ENCODE measurements at regions not wholly inside any gene's neighbourhood (a gene's known extent, or its start where the extent isn't known, plus 50 kb on each side); places are given as distances from the start of the nearest gene placed in this dataset.

GRCh38 chr22:34293324-34293723 is 373.0 kb upstream of the LARGE1 start:
- Histone ChIP-seq H3K9ac (ENCODE audit: low read depth, low read length) (no peak overlapping the region), H3K4me1 (ENCODE audit: control insufficient read depth, insufficient read depth, low read length) (no peaks in the 10 kb centered on the region), H3K27me3 (ENCODE audit: control insufficient read depth, insufficient read depth, low read length) (no peaks in the 10 kb centered on the region), H3K9me3 (ENCODE audit: control insufficient read depth, insufficient read depth, low read length) (no peaks in the 10 kb centered on the region), H3K4me3 (ENCODE audit: low read depth, low read length) (no peak overlapping the region), H3K36me3 (ENCODE audit: control insufficient read depth, insufficient read depth, low read length) (no peaks in the 10 kb centered on the region)

- Histone ChIP-seq H3K36me3 (ENCODE audit: control insufficient read depth, insufficient read depth, low read length) (no peaks in the 10 kb centered on the region), H3K9ac (ENCODE audit: low read depth, low read length) (no peak overlapping the region), H3K27me3 (ENCODE audit: control insufficient read depth, insufficient read depth, low read length) (no peaks in the 10 kb centered on the region), H3K9me3 (ENCODE audit: control insufficient read depth, insufficient read depth, low read length) (no peaks in the 10 kb centered on the region), H3K4me1 (ENCODE audit: control insufficient read depth, insufficient read depth, low read length) (no peaks in the 10 kb centered on the region), H3K4me3 (ENCODE audit: low read depth, low read length) (no peak overlapping the region)
These were observed 374.2 kb upstream of the LARGE1 start for GRCh38 chr22:34294476-34294875.

- no peak overlapping the region for H3K4me3 ChIP-seq (ENCODE audit: low read depth, low read length)
- H3K36me3 ChIP-seq (ENCODE audit: control insufficient read depth, insufficient read depth, low read length), result no peaks in the 10 kb centered on the region
- H3K4me1 ChIP-seq (ENCODE audit: control insufficient read depth, insufficient read depth, low read length), result no peaks in the 10 kb centered on the region
- H3K9ac ChIP-seq (ENCODE audit: low read depth, low read length), result no peak overlapping the region
- H3K9me3 ChIP-seq (ENCODE audit: control insufficient read depth, insufficient read depth, low read length), result no peaks in the 10 kb centered on the region
- H3K27me3 ChIP-seq (ENCODE audit: control insufficient read depth, insufficient read depth, low read length), result no peaks in the 10 kb centered on the region
These were observed 374.7 kb upstream of the LARGE1 start for GRCh38 chr22:34294986-34295385.

- Histone ChIP-seq H3K36me3 (ENCODE audit: control insufficient read depth, insufficient read depth, low read length) (no peaks in the 10 kb centered on the region), H3K9me3 (ENCODE audit: control insufficient read depth, insufficient read depth, low read length) (no peaks in the 10 kb centered on the region), H3K9ac (ENCODE audit: low read depth, low read length) (no peak overlapping the region), H3K4me1 (ENCODE audit: control insufficient read depth, insufficient read depth, low read length) (no peaks in the 10 kb centered on the region), H3K4me3 (ENCODE audit: low read depth, low read length) (no peak overlapping the region), H3K27me3 (ENCODE audit: control insufficient read depth, insufficient read depth, low read length) (no peaks in the 10 kb centered on the region)
These were observed 376.2 kb upstream of the LARGE1 start for GRCh38 chr22:34296461-34296860.

DNA sequence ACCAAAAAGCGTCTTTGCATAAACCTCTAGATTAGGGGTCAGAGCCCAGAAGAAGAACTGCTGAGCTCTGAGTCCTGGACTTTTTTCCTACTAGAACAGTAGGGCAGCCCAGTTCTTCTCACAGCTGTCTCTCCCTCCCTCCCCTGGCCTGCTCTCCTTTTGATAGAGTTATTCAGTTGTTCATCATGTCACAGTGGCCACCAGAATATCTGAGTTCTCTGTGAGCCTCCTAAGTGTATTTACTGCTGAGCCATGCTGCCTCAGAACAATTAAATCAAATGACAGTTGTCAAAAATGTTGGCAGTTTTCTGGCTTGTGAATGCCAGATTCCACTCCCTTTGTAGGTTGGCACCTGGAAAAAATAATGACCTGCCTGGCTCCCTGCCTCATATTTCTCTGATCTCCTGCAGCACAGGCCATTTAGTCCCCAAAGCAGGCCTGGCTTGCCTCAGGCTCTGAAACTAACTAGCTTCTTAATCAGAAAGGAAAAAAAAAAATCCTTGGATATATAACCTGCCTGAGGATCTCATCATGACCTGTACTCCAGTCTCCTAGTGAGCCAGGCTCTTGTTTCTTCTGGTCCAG is 377.4 kb upstream of the LARGE1 start:
- Histone ChIP-seq H3K4me1 (ENCODE audit: control insufficient read depth, insufficient read depth, low read length) (no peaks in the 10 kb centered on the region), H3K36me3 (ENCODE audit: control insufficient read depth, insufficient read depth, low read length) (no peaks in the 10 kb centered on the region), H3K9ac (ENCODE audit: low read depth, low read length) (no peak overlapping the region), H3K27me3 (ENCODE audit: control insufficient read depth, insufficient read depth, low read length) (no peaks in the 10 kb centered on the region), H3K9me3 (ENCODE audit: control insufficient read depth, insufficient read depth, low read length) (no peaks in the 10 kb centered on the region), H3K4me3 (ENCODE audit: low read depth, low read length) (no peak overlapping the region)

DNA sequence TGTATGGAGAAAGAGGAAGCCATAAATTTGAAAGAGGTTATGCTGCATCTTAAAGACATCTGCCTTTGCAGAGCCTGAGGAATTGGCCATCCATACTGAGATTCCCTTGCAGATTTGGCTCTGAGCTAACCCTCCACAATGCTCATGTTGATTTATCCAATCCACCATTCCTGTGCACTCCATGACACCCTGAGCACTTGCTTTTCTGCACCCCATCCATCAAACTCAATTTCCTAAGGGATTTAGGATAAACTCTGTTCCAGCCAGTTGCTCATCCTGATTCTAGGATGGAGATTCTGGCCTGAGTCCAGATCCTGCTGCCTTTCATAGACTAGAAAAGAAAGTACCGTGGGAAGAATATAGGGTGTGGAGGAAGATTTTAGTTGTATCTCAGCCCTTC is 379.2 kb upstream of the LARGE1 start:
- H3K9ac ChIP-seq (ENCODE audit: low read depth, low read length), result no peak overlapping the region
- H3K36me3 ChIP-seq (ENCODE audit: control insufficient read depth, insufficient read depth, low read length), result no peaks in the 10 kb centered on the region
- no peaks in the 10 kb centered on the region for H3K4me1 ChIP-seq (ENCODE audit: control insufficient read depth, insufficient read depth, low read length)
- H3K9me3 ChIP-seq (ENCODE audit: control insufficient read depth, insufficient read depth, low read length), result no peaks in the 10 kb centered on the region
- H3K27me3 ChIP-seq (ENCODE audit: control insufficient read depth, insufficient read depth, low read length), result no peaks in the 10 kb centered on the region
- no peak overlapping the region for H3K4me3 ChIP-seq (ENCODE audit: low read depth, low read length)

DNA sequence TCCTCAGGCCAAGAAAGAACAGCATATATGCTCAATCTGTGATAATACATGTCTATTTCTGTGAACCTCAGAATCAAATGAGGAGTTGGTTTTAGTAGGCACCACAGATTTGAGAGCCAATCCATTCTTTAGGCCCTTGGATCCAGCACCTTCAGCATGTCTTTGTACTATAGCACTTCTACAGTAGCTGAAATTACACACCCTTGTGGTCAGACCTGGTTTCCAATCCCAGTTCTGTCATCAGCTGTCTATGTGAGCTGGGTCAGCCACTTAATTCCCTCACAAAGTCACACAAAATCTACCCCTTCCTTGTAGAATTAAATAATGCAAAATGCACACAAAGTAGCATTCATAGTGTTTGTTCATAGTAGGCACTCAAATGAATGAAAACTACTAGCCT is 381.3 kb upstream of the LARGE1 start:
- H3K9ac ChIP-seq (ENCODE audit: low read depth, low read length), result no peak overlapping the region
- no peaks in the 10 kb centered on the region for H3K27me3 ChIP-seq (ENCODE audit: control insufficient read depth, insufficient read depth, low read length)
- no peaks in the 10 kb centered on the region for H3K36me3 ChIP-seq (ENCODE audit: control insufficient read depth, insufficient read depth, low read length)
- no peaks in the 10 kb centered on the region for H3K9me3 ChIP-seq (ENCODE audit: control insufficient read depth, insufficient read depth, low read length)
- H3K4me3 ChIP-seq (ENCODE audit: low read depth, low read length), result no peak overlapping the region
- H3K4me1 ChIP-seq (ENCODE audit: control insufficient read depth, insufficient read depth, low read length), result no peaks in the 10 kb centered on the region

GRCh38 chr22:34303656-34304055 is 383.4 kb upstream of the LARGE1 start:
- Histone ChIP-seq H3K9ac (ENCODE audit: low read depth, low read length) (no peak overlapping the region), H3K36me3 (ENCODE audit: control insufficient read depth, insufficient read depth, low read length) (no peaks in the 10 kb centered on the region), H3K9me3 (ENCODE audit: control insufficient read depth, insufficient read depth, low read length) (no peaks in the 10 kb centered on the region)

DNA sequence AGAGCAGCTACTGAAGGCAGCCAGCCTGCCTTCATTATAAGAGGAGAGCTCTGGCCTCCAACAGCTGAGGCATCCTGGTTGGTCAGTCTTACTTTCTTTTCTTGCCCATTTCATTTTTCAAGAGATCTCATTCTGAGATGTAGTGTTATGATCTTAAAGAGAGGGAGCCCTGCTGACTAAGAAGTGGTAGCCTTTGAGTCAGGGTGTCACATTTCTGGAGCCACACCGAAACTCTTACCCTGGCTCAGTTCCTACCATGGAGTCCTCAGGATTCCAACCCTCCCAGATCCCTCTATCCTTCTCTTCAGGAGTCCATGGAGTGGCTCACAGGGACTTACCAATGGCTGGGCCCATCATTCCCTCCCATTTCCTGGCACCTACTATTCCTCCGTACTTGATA is 386.1 kb upstream of the LARGE1 start:
- Histone ChIP-seq H3K9me3 (ENCODE audit: control insufficient read depth, insufficient read depth, low read length) (no peaks in the 10 kb centered on the region), H3K4me3 (ENCODE audit: low read depth, low read length) (no peak overlapping the region), H3K27me3 (ENCODE audit: control insufficient read depth, insufficient read depth, low read length) (no peaks in the 10 kb centered on the region), H3K4me1 (ENCODE audit: control insufficient read depth, insufficient read depth, low read length) (no peaks in the 10 kb centered on the region), H3K9ac (ENCODE audit: low read depth, low read length) (no peak overlapping the region), H3K36me3 (ENCODE audit: control insufficient read depth, insufficient read depth, low read length) (no peaks in the 10 kb centered on the region)

More at GRCh38 chr22:34303656-34304055, 383.4 kb upstream of the LARGE1 start:
- Histone ChIP-seq H3K4me3 (ENCODE audit: low read depth, low read length) (no peak overlapping the region), H3K4me1 (ENCODE audit: control insufficient read depth, insufficient read depth, low read length) (no peaks in the 10 kb centered on the region), H3K27me3 (ENCODE audit: control insufficient read depth, insufficient read depth, low read length) (no peaks in the 10 kb centered on the region)

DNA sequence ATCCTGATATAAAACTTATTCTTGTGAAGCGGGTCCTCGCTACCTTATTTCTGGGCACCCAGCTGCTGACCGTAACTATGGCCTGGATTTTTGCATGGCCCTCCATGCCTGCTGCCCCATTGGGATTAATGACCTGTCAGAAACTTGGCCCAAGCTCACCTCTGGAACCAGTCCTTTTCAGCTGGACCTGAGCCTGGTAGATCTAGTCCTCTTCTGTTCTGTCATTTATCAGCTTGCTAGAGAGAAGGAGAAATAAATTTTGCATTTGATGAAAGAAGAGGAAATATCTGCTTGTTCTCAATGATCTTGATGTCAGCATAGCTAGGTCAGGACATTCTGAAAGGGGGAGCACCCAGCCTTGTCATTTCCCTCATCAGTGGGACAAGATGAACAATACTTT is 387.8 kb upstream of the LARGE1 start:
- no peak overlapping the region for H3K4me3 ChIP-seq (ENCODE audit: low read depth, low read length)
- H3K27me3 ChIP-seq (ENCODE audit: control insufficient read depth, insufficient read depth, low read length), result no peaks in the 10 kb centered on the region
- H3K9ac ChIP-seq (ENCODE audit: low read depth, low read length), result no peak overlapping the region
- H3K4me1 ChIP-seq (ENCODE audit: control insufficient read depth, insufficient read depth, low read length), result no peaks in the 10 kb centered on the region
- H3K9me3 ChIP-seq (ENCODE audit: control insufficient read depth, insufficient read depth, low read length), result no peaks in the 10 kb centered on the region
- H3K36me3 ChIP-seq (ENCODE audit: control insufficient read depth, insufficient read depth, low read length), result no peaks in the 10 kb centered on the region

- no peak overlapping the region for H3K9ac ChIP-seq (ENCODE audit: low read depth, low read length)
- H3K9me3 ChIP-seq (ENCODE audit: control insufficient read depth, insufficient read depth, low read length), result no peaks in the 10 kb centered on the region
- H3K27me3 ChIP-seq (ENCODE audit: control insufficient read depth, insufficient read depth, low read length), result no peaks in the 10 kb centered on the region
- H3K4me1 ChIP-seq (ENCODE audit: control insufficient read depth, insufficient read depth, low read length), result no peaks in the 10 kb centered on the region
- no peak overlapping the region for H3K4me3 ChIP-seq (ENCODE audit: low read depth, low read length)
- H3K36me3 ChIP-seq (ENCODE audit: control insufficient read depth, insufficient read depth, low read length), result no peaks in the 10 kb centered on the region
These were observed 399.1 kb upstream of the LARGE1 start for GRCh38 chr22:34319346-34319745.

GRCh38 chr22:34324763-34325162 is 404.5 kb upstream of the LARGE1 start:
- Histone ChIP-seq H3K9me3 (ENCODE audit: control insufficient read depth, insufficient read depth, low read length) (no peaks in the 10 kb centered on the region), H3K9ac (ENCODE audit: low read depth, low read length) (no peak overlapping the region), H3K36me3 (ENCODE audit: control insufficient read depth, insufficient read depth, low read length) (no peaks in the 10 kb centered on the region), H3K27me3 (ENCODE audit: control insufficient read depth, insufficient read depth, low read length) (no peaks in the 10 kb centered on the region), H3K4me3 (ENCODE audit: low read depth, low read length) (no peak overlapping the region), H3K4me1 (ENCODE audit: control insufficient read depth, insufficient read depth, low read length) (no peaks in the 10 kb centered on the region)
